ENCODE measurements at regions not wholly inside any gene's neighbourhood (a gene's known extent, or its start where the extent isn't known, plus 50 kb on each side); places are given as distances from the start of the nearest gene placed in this dataset.

- TF ChIP-seq POLR2AphosphoS5 (IDR thresholded peaks at IDR 0.05; ENCODE audit: low read depth, low read length) = no peak
- TF ChIP-seq TAF1 (IDR thresholded peaks at IDR 0.05; ENCODE audit: borderline replicate concordance, insufficient read depth, low read length) = no peak
- no peak for TF ChIP-seq FOXP2 (optimal IDR thresholded peaks at IDR 0.05; ENCODE audit: borderline replicate concordance, extremely low read depth, extremely low read length, insufficient read depth)
- TF ChIP-seq REST (IDR thresholded peaks at IDR 0.05; ENCODE audit: insufficient read depth in 1 of 2, low read depth in 2 of 2, low read length in 2 of 2) = no peak
- no peak for TF ChIP-seq SIN3A (IDR thresholded peaks at IDR 0.05; ENCODE audit: borderline replicate concordance, insufficient read depth, low read length)
Measured at GRCh38 chr13:109517517-109517916, 268.9 kb downstream of the IRS2 start.

GRCh38 chr13:109516186-109516585, 270.2 kb downstream of the IRS2 start:
- TF ChIP-seq TAF1 (IDR thresholded peaks at IDR 0.05; ENCODE audit: borderline replicate concordance, insufficient read depth, low read length) = no peak
- TF ChIP-seq SIN3A (IDR thresholded peaks at IDR 0.05; ENCODE audit: borderline replicate concordance, insufficient read depth, low read length) = no peak
- no peak for TF ChIP-seq FOXP2 (optimal IDR thresholded peaks at IDR 0.05; ENCODE audit: borderline replicate concordance, extremely low read depth, extremely low read length, insufficient read depth)
- no peak for TF ChIP-seq POLR2AphosphoS5 (IDR thresholded peaks at IDR 0.05; ENCODE audit: low read depth, low read length)
- no peak for TF ChIP-seq REST (IDR thresholded peaks at IDR 0.05; ENCODE audit: insufficient read depth in 1 of 2, low read depth in 2 of 2, low read length in 2 of 2)

- TF ChIP-seq REST (IDR thresholded peaks at IDR 0.05; ENCODE audit: insufficient read depth in 1 of 2, low read depth in 2 of 2, low read length in 2 of 2) = no peak
- no peak for TF ChIP-seq FOXP2 (optimal IDR thresholded peaks at IDR 0.05; ENCODE audit: borderline replicate concordance, extremely low read depth, extremely low read length, insufficient read depth)
- no peak for TF ChIP-seq TAF1 (IDR thresholded peaks at IDR 0.05; ENCODE audit: borderline replicate concordance, insufficient read depth, low read length)
- TF ChIP-seq SIN3A (IDR thresholded peaks at IDR 0.05; ENCODE audit: borderline replicate concordance, insufficient read depth, low read length) = no peak
- no peak for TF ChIP-seq POLR2AphosphoS5 (IDR thresholded peaks at IDR 0.05; ENCODE audit: low read depth, low read length)
Measured at GRCh38 chr13:109510013-109510412, 276.4 kb downstream of the IRS2 start.

- TF ChIP-seq FOXP2 (optimal IDR thresholded peaks at IDR 0.05; ENCODE audit: borderline replicate concordance, extremely low read depth, extremely low read length, insufficient read depth) (no peak), POLR2AphosphoS5 (IDR thresholded peaks at IDR 0.05; ENCODE audit: low read depth, low read length) (no peak), SIN3A (IDR thresholded peaks at IDR 0.05; ENCODE audit: borderline replicate concordance, insufficient read depth, low read length) (no peak), TAF1 (IDR thresholded peaks at IDR 0.05; ENCODE audit: borderline replicate concordance, insufficient read depth, low read length) (no peak)
Measured at GRCh38 chr13:109509154-109509900, 277.1 kb downstream of the IRS2 start.

GRCh38 chr13:109500146-109500773, 286.1 kb downstream of the IRS2 start:
- TF ChIP-seq POLR2AphosphoS5 (IDR thresholded peaks at IDR 0.05; ENCODE audit: low read depth, low read length) (no peak), SIN3A (IDR thresholded peaks at IDR 0.05; ENCODE audit: borderline replicate concordance, insufficient read depth, low read length) (no peak), TAF1 (IDR thresholded peaks at IDR 0.05; ENCODE audit: borderline replicate concordance, insufficient read depth, low read length) (no peak)

GRCh38 chr13:109497917-109498316, 288.5 kb downstream of the IRS2 start:
- TF ChIP-seq REST (IDR thresholded peaks at IDR 0.05; ENCODE audit: insufficient read depth in 1 of 2, low read depth in 2 of 2, low read length in 2 of 2) = no peak
- no peak for TF ChIP-seq SIN3A (IDR thresholded peaks at IDR 0.05; ENCODE audit: borderline replicate concordance, insufficient read depth, low read length)
- TF ChIP-seq POLR2AphosphoS5 (IDR thresholded peaks at IDR 0.05; ENCODE audit: low read depth, low read length) = no peak
- TF ChIP-seq FOXP2 (optimal IDR thresholded peaks at IDR 0.05; ENCODE audit: borderline replicate concordance, extremely low read depth, extremely low read length, insufficient read depth) = no peak
- TF ChIP-seq TAF1 (IDR thresholded peaks at IDR 0.05; ENCODE audit: borderline replicate concordance, insufficient read depth, low read length) = no peak
